ENCODE measurements at regions not wholly inside any gene's neighbourhood (a gene's known extent, or its start where the extent isn't known, plus 50 kb on each side); places are given as distances from the start of the nearest gene placed in this dataset.
A peak's percentile ranks its signal among the peaks of the same experiment; 100 is the strongest.

- H4K20me1 ChIP-seq (ENCODE audit: insufficient read depth, low read length): no peaks in the 10 kb centered on the region
- peaks cover 3% of the 10 kb centered on the region for H3K27me3 ChIP-seq (ENCODE audit: insufficient read depth, low read length)
- H3K4me1 ChIP-seq (ENCODE audit: insufficient read depth, low read length): peaks cover 2% of the 10 kb centered on the region
- H3K4me3 ChIP-seq (ENCODE audit: insufficient read depth, low read length): no peak overlapping the region
- no peak overlapping the region for H2AFZ ChIP-seq (ENCODE audit: low read length)
- peak; percentile 34 for DNase-seq (ENCODE audit: insufficient read length, low spot score, missing footprints)
- H3K79me2 ChIP-seq (ENCODE audit: insufficient read depth, low read length): no peaks in the 10 kb centered on the region
- H3K9me3 ChIP-seq (ENCODE audit: low read depth, low read length): no peaks in the 10 kb centered on the region
- no peak overlapping the region for H3K4me2 ChIP-seq (ENCODE audit: insufficient read depth, low read length)
- H3K36me3 ChIP-seq (ENCODE audit: insufficient read depth, low read length): no peaks in the 10 kb centered on the region
- TF ChIP-seq CTCF (IDR thresholded peaks at IDR 0.05; ENCODE audit: extremely low read depth, low read depth, low read length): no peak
- no peak overlapping the region for H3K27ac ChIP-seq (ENCODE audit: low read depth, low read length)
These were observed 139.1 kb upstream of the MRPS22 start for GRCh38 chr3:139204728-139205127.

- Histone ChIP-seq H3K9me3 (ENCODE audit: low read depth, low read length) (no peaks in the 10 kb centered on the region), H3K4me2 (ENCODE audit: insufficient read depth, low read length) (no peak overlapping the region), H4K20me1 (ENCODE audit: insufficient read depth, low read length) (no peaks in the 10 kb centered on the region), H3K27ac (ENCODE audit: low read depth, low read length) (no peak overlapping the region), H3K79me2 (ENCODE audit: insufficient read depth, low read length) (no peaks in the 10 kb centered on the region), H2AFZ (ENCODE audit: low read length) (no peak overlapping the region), H3K36me3 (ENCODE audit: insufficient read depth, low read length) (no peaks in the 10 kb centered on the region), H3K27me3 (ENCODE audit: insufficient read depth, low read length) (peaks cover 7% of the 10 kb centered on the region), H3K4me3 (ENCODE audit: insufficient read depth, low read length) (no peak overlapping the region), H3K4me1 (ENCODE audit: insufficient read depth, low read length) (no peaks in the 10 kb centered on the region)
- no peak for TF ChIP-seq CTCF (IDR thresholded peaks at IDR 0.05; ENCODE audit: extremely low read depth, low read depth, low read length)
- DNase-seq (ENCODE audit: insufficient read length, low spot score, missing footprints): no peak
These were observed 129.9 kb upstream of the MRPS22 start for GRCh38 chr3:139213936-139214335.

- TF ChIP-seq CTCF (IDR thresholded peaks at IDR 0.05; ENCODE audit: extremely low read depth, low read depth, low read length): no peak
- no peaks in the 10 kb centered on the region for H3K9me3 ChIP-seq (ENCODE audit: low read depth, low read length)
- no peaks in the 10 kb centered on the region for H3K79me2 ChIP-seq (ENCODE audit: insufficient read depth, low read length)
- no peaks in the 10 kb centered on the region for H4K20me1 ChIP-seq (ENCODE audit: insufficient read depth, low read length)
- no peak overlapping the region for H3K4me2 ChIP-seq (ENCODE audit: insufficient read depth, low read length)
- no peak overlapping the region for H3K27ac ChIP-seq (ENCODE audit: low read depth, low read length)
- H2AFZ ChIP-seq (ENCODE audit: low read length): no peak overlapping the region
- peaks cover 7% of the 10 kb centered on the region for H3K27me3 ChIP-seq (ENCODE audit: insufficient read depth, low read length)
- no peaks in the 10 kb centered on the region for H3K36me3 ChIP-seq (ENCODE audit: insufficient read depth, low read length)
- DNase-seq (ENCODE audit: insufficient read length, low spot score, missing footprints): no peak
- H3K4me3 ChIP-seq (ENCODE audit: insufficient read depth, low read length): no peak overlapping the region
- H3K4me1 ChIP-seq (ENCODE audit: insufficient read depth, low read length): no peaks in the 10 kb centered on the region
These were observed 126.9 kb upstream of the MRPS22 start for GRCh38 chr3:139216958-139217357.

GRCh38 chr3:139217633-139218032 lies 126.2 kb upstream of the MRPS22 start:
- TF ChIP-seq CTCF (IDR thresholded peaks at IDR 0.05; ENCODE audit: extremely low read depth, low read depth, low read length): no peak
- Histone ChIP-seq H3K27ac (ENCODE audit: low read depth, low read length) (no peak overlapping the region), H3K4me3 (ENCODE audit: insufficient read depth, low read length) (no peak overlapping the region), H3K4me2 (ENCODE audit: insufficient read depth, low read length) (no peak overlapping the region), H3K4me1 (ENCODE audit: insufficient read depth, low read length) (no peaks in the 10 kb centered on the region), H3K79me2 (ENCODE audit: insufficient read depth, low read length) (no peaks in the 10 kb centered on the region), H2AFZ (ENCODE audit: low read length) (no peak overlapping the region), H4K20me1 (ENCODE audit: insufficient read depth, low read length) (no peaks in the 10 kb centered on the region), H3K9me3 (ENCODE audit: low read depth, low read length) (no peaks in the 10 kb centered on the region), H3K36me3 (ENCODE audit: insufficient read depth, low read length) (no peaks in the 10 kb centered on the region), H3K27me3 (ENCODE audit: insufficient read depth, low read length) (peaks cover 7% of the 10 kb centered on the region)
- no peak for DNase-seq (ENCODE audit: insufficient read length, low spot score, missing footprints)
